ENCODE measurements at regions not wholly inside any gene's neighbourhood (a gene's known extent, or its start where the extent isn't known, plus 50 kb on each side); places are given as distances from the start of the nearest gene placed in this dataset.

DNA sequence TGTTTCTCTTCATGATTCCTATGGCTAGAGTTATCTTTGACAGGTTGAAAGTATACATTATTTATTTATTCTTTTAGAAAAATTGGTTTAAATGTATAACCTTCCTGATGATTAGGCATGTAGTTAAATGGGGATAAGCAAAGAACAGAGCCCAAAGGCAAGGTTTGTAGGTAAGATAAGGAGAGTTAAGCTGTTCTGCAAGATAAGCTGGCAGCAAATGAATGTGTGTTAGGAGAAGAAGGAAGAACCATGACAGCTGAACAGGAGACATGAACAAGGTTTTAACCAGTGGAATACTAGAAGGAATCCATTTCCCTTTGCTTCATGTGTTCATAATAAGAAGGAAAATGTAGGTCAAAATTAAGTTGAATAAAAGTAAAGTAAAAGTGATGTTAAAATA lies 1330.1 kb upstream of the USP15 start:
- no peak for TF ChIP-seq RNF2 (IDR thresholded peaks at IDR 0.05)
- TF ChIP-seq ZNF324 (CRISPR knock-in tag; IDR thresholded peaks at IDR 0.05): no peak
- TF ChIP-seq THRB (CRISPR knock-in tag; conservative IDR thresholded peaks at IDR 0.05): no peak
- peak; percentile 26; the same call in 1 of the 2 replicates for TF ChIP-seq CBFA2T3 (IDR thresholded peaks at IDR 0.05)
- H3K9me3 ChIP-seq (replicated peaks; ENCODE audit: control insufficient read depth, insufficient read depth, low read depth, low read length): no peaks in the 10 kb centered on the region
- H3K27me3 ChIP-seq (ENCODE audit: control insufficient read depth in 2 of 2, insufficient read depth in 2 of 2, low read length in 2 of 2): no peaks in the 10 kb centered on the region
- no peak overlapping the region for H3K4me2 ChIP-seq (ENCODE audit: insufficient read depth, low read length)
- CTCF ChIA-PET (ENCODE audit: low intra/inter-chr PET ratio): no interaction called here
- POLR2A ChIA-PET: no interaction called here
- H3K27ac ChIP-seq (ENCODE audit: extremely low read depth, low read depth, low read length): no peak overlapping the region
- H3K9me1 ChIP-seq (ENCODE audit: control insufficient read depth, insufficient read depth, low read length): no peaks in the 10 kb centered on the region
- ATAC-seq: no peak
- no peak overlapping the region for H3K4me3 ChIP-seq
- intact Hi-C loops (cut with micrococcal nuclease): no loop called here
- H3K4me1 ChIP-seq (replicated peaks in 1 of 2; ENCODE audit: control insufficient read depth in 2 of 2, insufficient read depth in 2 of 2, low read length in 2 of 2): no peaks in the 10 kb centered on the region
- H4K20me1 ChIP-seq (replicated peaks; ENCODE audit: control insufficient read depth, insufficient read depth, low read length): no peaks in the 10 kb centered on the region
- in situ Hi-C loops (cut with MboI): no loop called here
- H3K79me2 ChIP-seq (ENCODE audit: control insufficient read depth, insufficient read depth, low read length): no peaks in the 10 kb centered on the region
- BruUV-seq (replicated peaks): no TSS peak
- no peaks in the 10 kb centered on the region for H3K36me3 ChIP-seq (ENCODE audit: control insufficient read depth, insufficient read depth, low read length)
- FAIRE-seq: peak; percentile 19
- no peak overlapping the region for H3K9ac ChIP-seq (ENCODE audit: insufficient read depth in 1 of 2, low read depth in 2 of 2, low read length in 2 of 2)
- no peak overlapping the region for H2AFZ ChIP-seq (ENCODE audit: low read depth, low read length)
- DNase-seq (ENCODE audit: extremely low read depth in 1 of 4, low spot score in 3 of 4): peak in 1 of 4 experiments; percentile 0

DNA sequence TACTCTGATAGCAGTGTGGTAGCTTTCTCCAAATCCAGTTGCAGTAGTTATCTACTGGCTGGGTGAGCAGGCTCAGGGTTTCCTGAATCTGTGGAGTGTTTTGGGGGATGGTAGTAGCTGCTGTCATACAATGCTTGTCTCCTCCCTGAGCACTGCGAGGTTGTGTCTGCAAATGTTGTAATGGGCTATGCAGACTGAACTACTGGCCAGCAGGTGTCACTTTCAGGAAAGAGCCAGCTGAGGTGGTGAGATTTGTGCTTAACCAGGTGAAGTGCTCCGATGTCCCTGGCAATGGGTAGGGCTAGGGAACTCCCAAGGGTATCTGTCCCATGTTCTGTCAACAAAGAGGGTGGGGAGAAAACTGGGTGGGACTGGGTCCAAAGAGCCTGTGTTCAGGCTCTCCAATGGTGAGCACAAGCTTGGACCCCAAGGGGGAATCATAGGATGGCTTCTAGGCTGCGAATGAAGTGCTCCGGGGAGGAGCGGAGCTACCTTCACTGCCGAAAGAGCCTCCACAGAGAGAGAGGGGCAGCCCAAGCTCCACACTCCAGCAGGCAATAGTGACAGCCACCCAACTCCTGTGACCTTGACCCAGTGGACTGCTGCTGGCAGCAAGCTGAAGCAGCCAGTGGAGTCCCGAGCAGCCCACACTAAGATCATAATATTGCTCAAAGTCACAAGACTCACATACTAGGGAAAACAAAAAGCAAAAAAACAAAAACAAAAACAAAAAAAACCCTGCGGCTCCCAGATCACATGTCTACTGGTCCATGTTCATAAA lies 1324.0 kb upstream of the USP15 start:
- H4K20me1 ChIP-seq (replicated peaks; ENCODE audit: control insufficient read depth, insufficient read depth, low read length): no peaks in the 10 kb centered on the region
- H3K27me3 ChIP-seq (ENCODE audit: control insufficient read depth in 2 of 2, insufficient read depth in 2 of 2, low read length in 2 of 2): no peaks in the 10 kb centered on the region
- ChIA-PET CTCF (ENCODE audit: low intra/inter-chr PET ratio) (no interaction called here), POLR2A (no interaction called here)
- in situ Hi-C loops (cut with MboI): no loop called here
- ATAC-seq (no peak), FAIRE-seq (no peak), DNase-seq (ENCODE audit: extremely low read depth in 1 of 4, low spot score in 3 of 4) (no peak)
- no peaks in the 10 kb centered on the region for H3K9me1 ChIP-seq (ENCODE audit: control insufficient read depth, insufficient read depth, low read length)
- H3K4me3 ChIP-seq: no peak overlapping the region
- no TSS peak for BruUV-seq (replicated peaks)
- H2AFZ ChIP-seq (ENCODE audit: low read depth, low read length): no peak overlapping the region
- no peak overlapping the region for H3K4me2 ChIP-seq (ENCODE audit: insufficient read depth, low read length)
- intact Hi-C loops (cut with micrococcal nuclease): no loop called here
- H3K4me1 ChIP-seq (replicated peaks in 1 of 2; ENCODE audit: control insufficient read depth in 2 of 2, insufficient read depth in 2 of 2, low read length in 2 of 2): no peaks in the 10 kb centered on the region
- H3K27ac ChIP-seq (ENCODE audit: extremely low read depth, low read depth, low read length): no peak overlapping the region
- H3K9ac ChIP-seq (ENCODE audit: insufficient read depth in 1 of 2, low read depth in 2 of 2, low read length in 2 of 2): no peak overlapping the region
- WGBS (ENCODE audit: insufficient coverage, low coverage, missing lambda C conversion rate): 2% methylated on average over 4 of the region's 8 CpGs
- peaks cover 3% of the 10 kb centered on the region; the same call in 1 of the 2 replicates for H3K9me3 ChIP-seq (replicated peaks; ENCODE audit: control insufficient read depth, insufficient read depth, low read depth, low read length)
- H3K36me3 ChIP-seq (ENCODE audit: control insufficient read depth, insufficient read depth, low read length): no peaks in the 10 kb centered on the region
- H3K79me2 ChIP-seq (ENCODE audit: control insufficient read depth, insufficient read depth, low read length): no peaks in the 10 kb centered on the region
- TF ChIP-seq SRF (CRISPR knock-in tag; IDR thresholded peaks at IDR 0.05) (no peak), CSDE1 (IDR thresholded peaks at IDR 0.05) (no peak), NR2F6 (CRISPR knock-in tag; IDR thresholded peaks at IDR 0.05) (no peak), TOE1 (IDR thresholded peaks at IDR 0.05; ENCODE audit: borderline replicate concordance) (no peak), TOE1 (CRISPR knock-in tag; IDR thresholded peaks at IDR 0.05; ENCODE audit: borderline replicate concordance, low read depth) (no peak), CHD1 (IDR thresholded peaks at IDR 0.05; ENCODE audit: low read length) (no peak), ARID1B (IDR thresholded peaks at IDR 0.05) (no peak), HDAC8 (tag; IDR thresholded peaks at IDR 0.05) (no peak), DEAF1 (CRISPR knock-in tag; IDR thresholded peaks at IDR 0.05) (no peak)

Data from K562 (cell line).